OCI-LY1 (cell line): ENCODE measurements at regions not wholly inside any gene's neighbourhood (a gene's known extent, or its start where the extent isn't known, plus 50 kb on each side); places are given as distances from the start of the nearest gene placed in this dataset.

Source experiments
- CTCF ChIP-seq: fragments of 200-600 bp; sonication (generic), shearing (Covaris generic); IDR thresholded peaks from 2 replicates; pipeline ENCODE4 v1.5.1; 2017; ENCODE audit warnings: mild to moderate bottlenecking, antibody characterized with exemption, low read length, moderate library complexity, mixed read lengths
- EZH2 ChIP-seq: fragments of 200-600 bp; sonication (generic), shearing (Covaris generic); IDR thresholded peaks from 2 replicates; pipeline ENCODE4 v1.8.0; 2017; ENCODE audit warnings: borderline replicate concordance, mixed run types, mild to moderate bottlenecking, antibody characterized with exemption, low read length, moderate library complexity, mixed read lengths

GRCh38 chr2:7611750-7612149, 694.5 kb downstream of the RNF144A start:
- TF ChIP-seq CTCF = no peak
- no peak for TF ChIP-seq EZH2
